GM19023 (cell line): ENCODE measurements at regions not wholly inside any gene's neighbourhood (a gene's known extent, or its start where the extent isn't known, plus 50 kb on each side); places are given as distances from the start of the nearest gene placed in this dataset.
"Not testable (repeated sequence)": the region's sequence is repeated elsewhere in the genome, so short reads cannot be mapped to it uniquely, and the experiment has no call there.

Experiments used
- ATAC-seq: cut with Tn5 transposase; IDR thresholded peaks from one replicate; pipeline ENCODE4 v1.9.1; 2021; ENCODE audit warnings: mild to moderate bottlenecking, moderate library complexity; ENCODE audit not compliant: unreplicated experiment

DNA sequence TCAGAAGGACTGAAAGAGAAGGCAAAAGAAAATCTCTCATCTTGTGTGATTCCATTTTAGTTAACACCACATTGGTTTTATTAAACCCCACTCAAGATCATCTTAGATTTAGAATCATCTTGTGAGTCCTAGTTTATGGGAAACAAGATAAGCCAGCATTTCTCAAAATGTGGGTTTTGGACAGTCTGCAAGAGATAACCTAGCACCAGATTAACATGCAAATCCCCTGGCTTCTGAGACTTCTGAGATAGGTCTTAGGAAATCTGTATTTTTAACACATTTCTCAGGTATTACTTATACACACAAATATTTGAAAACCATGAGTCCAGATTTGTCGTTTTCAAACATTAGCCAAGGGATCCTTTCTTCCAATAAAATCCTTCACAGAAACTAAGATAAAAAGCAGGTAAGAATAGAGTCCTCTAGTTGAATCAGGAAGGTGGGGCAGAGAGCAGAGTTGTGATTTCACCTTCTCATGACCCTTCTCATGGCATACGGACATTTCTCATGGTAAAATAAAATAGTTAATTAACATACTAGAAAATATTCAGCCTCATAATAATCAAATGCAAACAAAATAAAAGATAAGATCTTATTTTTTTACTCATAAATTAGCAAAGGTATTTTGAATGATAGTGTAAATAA, 287.2 kb upstream of the FN1 start:
- ATAC-seq, result no peak

- no peak for ATAC-seq
These were observed 286.3 kb upstream of the FN1 start for GRCh38 chr2:215722125-215722524.

DNA sequence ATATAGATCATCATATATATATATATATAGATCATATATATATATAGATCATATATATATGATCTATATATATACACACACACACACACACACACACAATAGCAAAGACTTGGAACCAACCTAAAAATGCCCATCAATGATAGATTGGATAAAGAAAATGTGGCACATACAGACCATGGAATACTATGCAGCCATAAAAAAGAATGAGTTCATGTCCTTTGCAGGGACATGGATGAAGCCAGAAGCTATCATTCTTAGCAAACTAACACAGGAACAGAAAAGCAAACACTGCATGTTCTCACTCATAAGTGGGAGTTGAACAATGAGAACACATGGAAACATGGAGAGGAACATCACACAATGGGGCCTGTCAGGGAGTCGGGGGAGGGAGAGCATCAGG, 285.6 kb upstream of the FN1 start:
- ATAC-seq, result not testable (repeated sequence)

DNA sequence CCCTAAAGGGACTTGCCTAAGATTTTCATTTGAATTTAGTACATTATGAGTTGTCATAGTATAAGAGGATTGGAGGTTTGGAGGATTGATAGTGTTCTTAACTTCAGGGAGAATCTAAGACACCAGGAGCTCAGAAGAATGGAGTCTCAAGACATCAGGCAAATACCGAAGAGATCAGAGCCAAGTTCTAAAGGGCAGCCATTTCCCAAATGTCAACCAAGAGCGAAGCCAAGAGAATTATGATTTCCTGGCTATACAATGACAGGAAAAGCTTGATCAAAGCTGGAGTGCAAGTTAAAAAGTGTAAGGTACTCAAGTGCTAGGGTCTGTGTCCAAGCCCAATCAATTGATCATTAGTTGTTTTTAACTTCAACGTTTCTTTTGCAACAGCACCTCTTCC, 283.0 kb upstream of the FN1 start:
- ATAC-seq, result no peak

DNA sequence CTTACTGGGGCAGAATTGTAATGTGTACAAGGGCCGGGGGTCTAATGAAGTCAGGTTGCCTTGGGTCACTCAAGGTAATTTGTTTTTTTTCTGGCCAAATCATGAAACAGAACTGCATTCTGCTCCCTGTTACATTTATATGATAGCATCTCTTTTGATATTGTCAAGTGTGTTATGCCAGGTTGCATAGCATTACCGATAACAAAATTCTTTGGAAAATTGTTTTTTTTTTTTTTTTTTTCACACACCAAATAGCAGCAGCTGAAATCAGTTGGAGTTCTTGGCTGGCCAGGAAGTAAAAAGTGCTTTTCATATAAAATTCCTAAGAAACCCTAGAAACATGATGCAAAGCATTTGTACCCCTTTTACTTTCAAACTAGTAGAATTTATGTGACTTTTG, 282.6 kb upstream of the FN1 start:
- ATAC-seq, result no peak

GRCh38 chr2:215717501-215718381, 281.9 kb upstream of the FN1 start:
- ATAC-seq, result no peak

- ATAC-seq, result no peak
These were observed 281.1 kb upstream of the FN1 start for GRCh38 chr2:215716956-215717355.

DNA sequence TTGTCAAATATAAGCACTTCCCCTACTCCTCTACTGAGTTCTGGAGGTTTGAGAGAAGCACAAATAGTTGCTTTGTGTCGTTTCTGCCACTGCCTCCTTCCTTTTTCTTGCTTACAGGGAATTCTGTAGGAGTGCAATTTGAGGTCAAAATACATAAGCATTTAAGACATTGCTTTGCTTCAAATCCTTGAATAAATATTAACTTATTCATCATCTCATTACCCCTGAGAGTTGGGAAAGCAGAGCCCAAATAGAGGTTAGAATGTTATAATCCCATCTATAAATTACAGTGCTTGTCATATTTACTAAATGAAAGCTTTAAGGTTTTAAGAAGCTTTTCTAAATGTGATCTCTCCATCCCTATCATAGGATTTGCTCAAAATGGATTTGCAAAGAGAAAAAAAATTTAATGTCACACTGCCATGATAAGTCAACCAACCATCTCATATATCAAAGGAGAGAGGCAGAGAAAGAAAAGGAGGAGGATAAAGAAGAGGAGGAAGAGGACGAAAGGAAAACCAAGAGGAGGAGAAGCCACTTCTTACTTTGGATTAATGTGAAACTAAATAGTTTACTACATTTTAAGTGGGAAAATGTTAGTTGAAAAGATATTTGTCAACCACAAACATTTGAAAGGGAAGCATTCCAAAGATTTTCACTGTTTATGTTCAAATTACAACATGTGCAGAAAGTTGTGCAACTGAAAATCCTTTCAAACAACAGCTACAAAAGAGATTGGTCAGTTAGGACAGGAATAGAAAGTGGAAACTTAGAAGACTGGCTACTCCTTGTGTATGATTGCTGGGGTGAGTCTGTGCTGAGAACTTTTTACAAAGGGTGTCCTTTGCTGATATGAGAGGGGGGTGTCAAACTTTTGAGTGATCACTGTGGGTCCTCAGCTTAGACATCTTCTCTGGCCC, 277.3 kb upstream of the FN1 start:
- ATAC-seq, result no peak

DNA sequence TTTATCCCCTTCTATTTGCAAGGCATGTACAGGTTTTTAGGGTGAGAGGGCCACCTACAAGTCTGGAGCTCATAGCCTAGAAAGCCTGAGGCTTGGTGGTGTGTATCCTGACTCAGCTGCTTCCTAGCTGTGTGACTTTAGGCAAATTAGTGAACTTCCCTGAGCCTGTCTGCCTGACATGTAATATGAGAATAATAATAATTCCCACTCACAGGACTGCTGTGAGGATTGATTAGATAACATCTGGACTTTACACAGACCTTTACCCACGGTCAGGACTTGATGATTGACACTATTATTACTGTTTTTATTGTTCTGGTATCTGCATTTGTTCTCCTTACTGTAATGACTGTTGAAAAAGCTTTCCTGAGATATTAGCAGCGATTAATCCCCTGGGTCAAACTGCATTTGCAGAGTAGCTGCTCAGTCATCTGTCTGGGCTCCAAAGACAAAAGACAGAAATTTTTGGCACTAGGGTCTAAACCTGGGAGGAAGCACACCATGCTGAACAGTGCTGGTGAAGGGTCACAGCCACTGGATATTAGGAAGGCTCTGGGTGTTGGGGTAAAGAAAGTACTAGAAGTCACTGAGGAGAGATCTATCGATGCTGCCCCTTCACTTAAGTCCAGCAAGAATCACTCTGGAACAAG, 276.5 kb upstream of the FN1 start:
- ATAC-seq, result no peak

GRCh38 chr2:215711471-215712034, 275.7 kb upstream of the FN1 start:
- ATAC-seq, result no peak

DNA sequence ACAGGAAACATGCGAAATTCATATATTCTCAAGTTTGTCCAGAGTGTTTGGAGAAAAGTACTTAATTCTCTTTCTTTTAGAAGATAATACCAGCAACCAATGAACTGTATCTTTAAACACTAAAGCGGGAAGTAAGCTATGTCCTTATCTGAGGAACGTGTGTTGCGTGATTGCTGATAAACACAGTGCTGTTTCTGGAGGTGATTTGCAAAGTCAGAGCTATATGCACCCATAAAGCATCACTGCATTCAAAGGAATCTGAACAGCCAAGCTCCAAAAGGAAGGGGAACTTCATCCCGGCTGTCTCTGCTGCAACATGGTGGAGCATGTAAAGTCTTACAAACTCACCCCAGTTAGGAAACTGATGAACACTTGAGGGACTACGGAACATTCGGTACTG, 271.7 kb upstream of the FN1 start:
- ATAC-seq, result no peak

DNA sequence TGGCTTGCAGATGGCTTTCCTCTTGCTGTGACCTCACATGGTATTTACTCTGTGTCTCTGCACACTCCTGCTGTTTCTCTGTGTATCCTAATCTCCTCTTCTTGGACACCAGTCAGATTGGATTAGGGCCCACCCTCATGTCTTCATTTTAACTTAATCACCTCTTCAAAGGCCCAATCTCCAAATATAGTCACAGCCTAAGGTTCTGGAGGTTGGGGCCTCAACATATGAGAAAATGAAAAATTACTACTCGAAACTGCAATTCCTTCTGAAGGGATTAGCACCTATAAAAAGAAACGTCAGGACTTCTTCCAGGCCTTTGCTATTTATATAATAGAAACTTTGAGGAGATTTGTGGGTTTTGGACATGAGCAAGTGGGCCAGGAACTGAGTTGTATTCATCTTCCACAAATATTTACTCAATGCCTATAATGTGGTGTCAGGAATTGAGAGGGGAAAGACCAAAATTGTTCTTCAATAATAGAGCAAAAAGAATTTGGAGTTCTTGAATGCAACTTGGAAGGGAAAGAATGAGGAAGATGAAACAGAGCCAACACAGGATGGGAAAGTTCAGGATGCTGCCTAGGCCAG, 270.0 kb upstream of the FN1 start:
- ATAC-seq, result no peak

DNA sequence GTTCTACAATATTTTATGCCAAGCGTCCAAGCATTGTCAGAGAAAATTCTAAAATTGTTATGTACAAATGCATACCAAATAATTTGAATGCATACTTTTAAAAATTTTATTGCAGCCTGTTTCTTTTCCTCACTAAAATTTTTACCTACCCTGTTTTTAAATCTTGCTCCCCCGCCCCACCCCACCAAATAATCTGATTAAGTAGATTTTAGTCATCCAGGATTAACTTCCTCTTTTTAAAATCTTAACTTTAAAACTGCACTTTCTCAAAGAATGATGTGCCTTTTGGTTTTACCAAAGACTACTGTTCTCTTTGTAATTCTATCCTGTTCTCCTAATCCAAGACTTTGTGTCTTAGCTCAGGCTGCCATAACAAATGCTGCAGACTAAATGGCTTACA, 269.4 kb upstream of the FN1 start:
- ATAC-seq, result no peak

DNA sequence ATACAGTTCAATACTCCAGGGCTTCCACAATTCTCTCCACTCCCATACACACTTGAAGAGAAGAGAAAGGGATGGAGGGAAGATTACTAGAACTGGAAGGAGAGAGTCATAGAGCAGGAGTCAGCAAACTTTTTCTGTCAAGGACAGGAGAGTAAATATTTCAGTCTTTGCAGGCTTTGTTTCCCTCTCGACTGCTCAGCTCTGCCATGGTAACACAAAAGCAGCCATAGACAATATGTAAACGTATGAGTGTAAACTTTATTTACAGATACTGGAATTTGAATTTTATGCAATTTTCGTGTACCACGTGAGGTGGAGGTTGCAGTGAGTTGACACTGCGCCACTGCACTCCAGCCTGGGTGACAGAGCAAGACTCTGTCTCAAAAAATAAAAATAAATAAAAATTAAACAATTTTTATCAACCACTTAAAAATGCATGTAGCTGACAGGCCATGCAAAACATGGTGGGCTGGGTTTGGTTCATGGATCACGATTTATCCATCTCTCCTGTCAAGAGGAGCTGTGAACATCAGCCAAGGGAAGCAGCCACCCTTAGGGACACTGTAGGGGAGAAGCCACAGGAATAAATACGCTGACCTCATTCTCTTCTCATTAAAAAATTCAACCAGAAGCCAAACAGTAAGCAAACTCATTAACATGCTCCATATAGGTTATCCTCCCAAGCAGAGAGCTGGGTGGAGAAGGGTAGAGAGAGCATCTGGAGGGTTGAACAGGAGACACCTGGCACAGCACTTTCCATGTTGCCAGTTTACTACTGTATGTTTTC, 266.4 kb upstream of the FN1 start:
- no peak for ATAC-seq

DNA sequence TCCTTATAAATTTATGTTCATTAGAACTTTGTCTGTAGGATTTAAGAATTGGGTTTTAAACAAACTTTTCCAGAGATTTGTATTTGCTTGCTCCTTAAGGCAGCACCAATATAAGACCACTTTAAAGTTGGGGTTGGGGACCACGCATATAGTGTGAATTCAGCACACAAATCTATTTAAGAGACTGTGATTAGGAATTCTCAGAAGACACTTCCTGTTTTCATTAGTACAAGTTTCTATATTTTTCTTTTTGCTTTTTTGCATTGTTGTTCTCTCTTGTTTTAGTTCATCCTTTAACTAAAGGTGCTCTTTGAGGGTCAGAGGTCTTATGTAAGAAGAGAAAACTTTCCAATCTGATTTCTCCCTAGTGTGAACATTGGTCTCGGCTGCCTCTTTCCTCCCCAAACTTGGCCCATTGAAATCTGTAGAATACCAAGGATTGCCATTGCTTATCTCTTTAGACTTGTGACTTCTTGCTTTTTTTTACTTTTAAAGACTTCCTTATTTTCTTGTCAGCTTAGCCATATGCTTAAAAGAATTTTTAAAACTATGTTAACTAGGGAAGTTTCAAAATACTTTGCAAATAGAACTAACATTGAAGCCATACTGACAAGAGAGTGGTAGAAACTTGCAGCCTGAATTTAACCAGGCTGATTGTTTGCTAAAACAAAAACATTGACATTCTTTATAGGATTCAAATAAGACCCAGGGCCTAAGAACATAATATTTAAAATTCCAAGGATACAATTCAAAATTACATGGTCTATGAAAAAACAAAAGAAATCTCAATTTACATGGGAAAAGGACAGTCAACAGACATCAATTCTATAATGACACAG, 264.1 kb upstream of the FN1 start:
- no peak for ATAC-seq

GRCh38 chr2:215699018-215699417, 263.1 kb upstream of the FN1 start:
- ATAC-seq, result no peak

DNA sequence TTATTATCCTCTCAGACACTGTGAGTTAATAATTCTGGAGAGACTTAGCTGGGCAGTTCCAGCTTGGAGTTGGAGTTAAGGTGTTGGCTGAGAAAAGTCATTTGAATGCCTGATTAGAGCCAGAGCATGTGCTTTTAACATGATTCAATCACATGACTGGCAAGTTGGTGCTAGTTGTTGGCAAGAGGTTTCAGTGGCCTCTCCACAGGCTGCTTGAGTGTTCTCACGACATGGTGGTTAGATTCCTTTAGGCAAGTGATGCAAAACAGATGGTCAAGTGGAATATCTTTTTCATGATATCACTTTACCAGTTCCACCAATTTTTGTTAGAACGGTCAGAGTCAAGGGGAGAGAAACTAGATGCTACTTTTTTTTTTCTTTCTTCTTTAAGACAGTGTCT, 262.7 kb upstream of the FN1 start:
- no peak for ATAC-seq

GRCh38 chr2:215697496-215697895, 261.6 kb upstream of the FN1 start:
- ATAC-seq, result no peak

GRCh38 chr2:215697003-215697402, 261.1 kb upstream of the FN1 start:
- ATAC-seq, result no peak
